HFF-Myc (cell line): ENCODE measurements at regions not wholly inside any gene's neighbourhood (a gene's known extent, or its start where the extent isn't known, plus 50 kb on each side); places are given as distances from the start of the nearest gene placed in this dataset.

Experiments
- DNase-seq: peaks from one replicate; pipeline ENCODE4 v3.0.0-alpha.2; 2011; ENCODE audit warnings: low read depth; ENCODE audit errors: extremely low read depth
- H3K4me3 ChIP-seq: replicated peaks from 2 replicates; pipeline ENCODE4 v1.5.1; 2011; ENCODE audit warnings: low read depth, mild to moderate bottlenecking, control low read depth, low read length
- CTCF ChIP-seq: IDR thresholded peaks from 2 replicates; pipeline ENCODE4 v1.5.1; 2012; ENCODE audit warnings: mild to moderate bottlenecking, low read depth, low read length, control low read depth; ENCODE audit errors: missing control alignments

GRCh38 chr18:56312551-56313335 is 325.6 kb downstream of the TXNL1 start:
- no peak overlapping the region for H3K4me3 ChIP-seq
- TF ChIP-seq CTCF = no peak
- no peak for DNase-seq

DNA sequence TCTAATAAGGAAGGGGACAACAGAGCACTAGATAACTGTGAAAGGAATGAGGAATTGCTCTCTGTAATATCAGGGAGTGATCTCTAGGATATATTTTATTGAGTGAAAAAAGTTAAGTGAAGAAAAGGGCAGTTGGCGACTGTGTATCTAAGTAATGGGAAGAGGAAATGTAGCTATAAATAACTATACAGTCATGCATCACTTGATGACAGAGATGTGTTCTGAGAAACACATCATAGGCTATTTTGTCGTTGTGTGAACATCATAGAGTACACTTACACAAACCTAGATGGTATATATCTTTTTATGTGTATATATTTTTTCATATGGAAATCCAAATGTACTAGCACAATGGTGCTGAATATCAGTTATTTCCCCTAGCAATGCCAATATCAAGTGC is 329.3 kb downstream of the TXNL1 start:
- no peak for DNase-seq
- no peak for TF ChIP-seq CTCF
- H3K4me3 ChIP-seq = no peak overlapping the region

GRCh38 chr18:56307354-56308170 is 330.8 kb downstream of the TXNL1 start:
- no peak for DNase-seq

DNA sequence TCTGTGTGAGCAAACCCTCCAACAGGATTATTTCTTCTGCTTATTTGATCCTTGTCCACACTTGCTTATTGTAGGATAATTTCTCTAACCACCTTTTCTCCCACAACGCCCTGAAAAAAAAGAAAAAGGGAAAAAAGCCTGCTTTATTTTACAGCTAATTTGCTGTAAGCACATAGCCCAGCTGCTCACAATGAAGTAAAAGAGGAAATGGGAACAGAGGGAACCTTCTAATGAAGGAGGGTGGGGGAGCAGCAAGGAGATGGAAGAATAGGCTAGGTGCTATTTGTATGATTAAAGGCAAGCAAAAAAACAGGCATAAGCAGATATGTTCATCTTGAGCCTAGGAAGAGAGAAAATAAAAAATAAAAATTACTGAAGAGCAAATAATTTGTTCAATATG is 331.6 kb downstream of the TXNL1 start:
- no peak for DNase-seq
- H3K4me3 ChIP-seq = no peak overlapping the region
- no peak for TF ChIP-seq CTCF

More at GRCh38 chr18:56307354-56308170, 330.8 kb downstream of the TXNL1 start:
- no peak overlapping the region for H3K4me3 ChIP-seq
- TF ChIP-seq CTCF = no peak

DNA sequence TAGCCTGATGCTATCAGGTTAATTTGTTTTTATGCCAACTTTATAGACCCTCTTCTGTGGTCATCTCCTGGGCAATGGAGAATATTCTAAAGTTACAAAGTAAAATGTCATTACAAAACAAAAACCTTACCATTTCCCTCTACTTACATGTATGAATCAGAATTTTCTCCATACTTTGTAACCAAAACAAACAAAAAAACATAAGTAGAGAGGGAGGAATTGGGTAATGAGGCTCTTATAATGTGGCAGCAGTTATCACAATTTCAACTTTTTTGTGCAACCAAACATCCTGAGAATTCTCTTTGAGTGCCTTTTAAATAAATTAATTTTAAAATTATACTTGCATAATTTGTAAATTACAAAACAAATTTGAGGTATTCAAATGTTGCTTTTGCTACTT is 332.8 kb downstream of the TXNL1 start:
- DNase-seq = no peak
- TF ChIP-seq CTCF = no peak
- no peak overlapping the region for H3K4me3 ChIP-seq

GRCh38 chr18:56302156-56302555 is 336.2 kb downstream of the TXNL1 start:
- TF ChIP-seq CTCF = no peak
- DNase-seq = no peak
- no peak overlapping the region for H3K4me3 ChIP-seq
